ENCODE measurements at regions not wholly inside any gene's neighbourhood (a gene's known extent, or its start where the extent isn't known, plus 50 kb on each side); places are given as distances from the start of the nearest gene placed in this dataset.

- TF ChIP-seq POLR2AphosphoS5 (IDR thresholded peaks at IDR 0.05) (no peak), CTCF (IDR thresholded peaks at IDR 0.05) (no peak)
These were observed 68.9 kb downstream of the TMEM18 start for GRCh38 chr2:608297-608696.
